Endothelial cell (in vitro differentiated cells): ENCODE measurements at regions not wholly inside any gene's neighbourhood (a gene's known extent, or its start where the extent isn't known, plus 50 kb on each side); places are given as distances from the start of the nearest gene placed in this dataset.

Experiments used
- DNase-seq: peaks from one replicate; pipeline ENCODE4 v3.0.0; 2021; ENCODE audit warnings: low spot score
- H3K27ac Mint-ChIP-seq: one replicate; pipeline ENCODE4 v1.8.0; 2021; ENCODE audit warnings: mixed read lengths, inconsistent platforms; ENCODE audit not compliant: unreplicated experiment
- H3K27me3 Mint-ChIP-seq: one replicate; pipeline ENCODE4 v1.8.0; 2021; ENCODE audit warnings: mild to moderate bottlenecking, moderate library complexity, mixed read lengths, inconsistent platforms; ENCODE audit not compliant: unreplicated experiment
- H3K36me3 Mint-ChIP-seq: one replicate; pipeline ENCODE4 v1.8.0; 2021; ENCODE audit warnings: mild to moderate bottlenecking, low read depth, mixed read lengths, inconsistent platforms; ENCODE audit not compliant: unreplicated experiment
- H3K4me1 Mint-ChIP-seq: one replicate; pipeline ENCODE4 v1.8.0; 2021; ENCODE audit warnings: mild to moderate bottlenecking, mixed read lengths, inconsistent platforms; ENCODE audit not compliant: unreplicated experiment
- H3K4me3 Mint-ChIP-seq: one replicate; pipeline ENCODE4 v1.8.0; 2021; ENCODE audit warnings: mild to moderate bottlenecking, mixed read lengths, inconsistent platforms; ENCODE audit not compliant: unreplicated experiment
- H3K9me3 Mint-ChIP-seq: one replicate; pipeline ENCODE4 v1.8.0; 2021; ENCODE audit warnings: mixed read lengths, inconsistent platforms; ENCODE audit not compliant: unreplicated experiment
- CTCF ChIP-seq: fragments of 200-600 bp; sonication (generic); IDR thresholded peaks from one replicate; pipeline ENCODE4 v1.5.0; 2021; ENCODE audit warnings: antibody characterized with exemption; ENCODE audit not compliant: unreplicated experiment

DNA sequence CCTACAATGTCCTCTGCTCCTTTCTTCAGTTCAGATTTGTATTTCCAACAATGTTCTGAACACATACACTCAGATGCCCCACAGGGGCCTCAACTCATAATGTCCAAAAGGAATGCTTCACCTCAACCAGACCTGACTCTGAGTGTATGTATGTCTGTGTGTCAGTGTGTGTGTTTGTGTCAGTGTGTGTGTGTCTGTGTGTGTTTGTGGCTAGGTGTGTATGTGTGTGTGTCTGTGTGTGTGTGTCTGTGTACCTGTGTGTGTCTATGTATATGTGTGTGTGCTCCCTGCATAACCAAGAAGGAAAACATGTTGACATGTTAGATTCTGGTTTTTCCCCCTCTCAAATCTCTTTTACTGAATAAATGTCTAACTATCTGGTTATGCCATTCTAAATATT lies 87.3 kb upstream of the PCSK1 start:
- Mint-ChIP-seq H3K36me3 (no peaks in the 10 kb centered on the region), H3K4me3 (no peak overlapping the region), H3K27me3 (peaks cover 1% of the 10 kb centered on the region), H3K4me1 (no peaks in the 10 kb centered on the region), H3K9me3 (no peaks in the 10 kb centered on the region), H3K27ac (no peak overlapping the region)
- DNase-seq = no peak
- TF ChIP-seq CTCF = no peak

GRCh38 chr5:96522635-96523355 lies 89.7 kb upstream of the PCSK1 start:
- no peak overlapping the region for H3K27ac Mint-ChIP-seq
- no peak for TF ChIP-seq CTCF
- no peaks in the 10 kb centered on the region for H3K27me3 Mint-ChIP-seq
- no peak for DNase-seq
- H3K4me1 Mint-ChIP-seq = no peaks in the 10 kb centered on the region
- no peak overlapping the region for H3K4me3 Mint-ChIP-seq
- H3K9me3 Mint-ChIP-seq = no peaks in the 10 kb centered on the region
- no peaks in the 10 kb centered on the region for H3K36me3 Mint-ChIP-seq

DNA sequence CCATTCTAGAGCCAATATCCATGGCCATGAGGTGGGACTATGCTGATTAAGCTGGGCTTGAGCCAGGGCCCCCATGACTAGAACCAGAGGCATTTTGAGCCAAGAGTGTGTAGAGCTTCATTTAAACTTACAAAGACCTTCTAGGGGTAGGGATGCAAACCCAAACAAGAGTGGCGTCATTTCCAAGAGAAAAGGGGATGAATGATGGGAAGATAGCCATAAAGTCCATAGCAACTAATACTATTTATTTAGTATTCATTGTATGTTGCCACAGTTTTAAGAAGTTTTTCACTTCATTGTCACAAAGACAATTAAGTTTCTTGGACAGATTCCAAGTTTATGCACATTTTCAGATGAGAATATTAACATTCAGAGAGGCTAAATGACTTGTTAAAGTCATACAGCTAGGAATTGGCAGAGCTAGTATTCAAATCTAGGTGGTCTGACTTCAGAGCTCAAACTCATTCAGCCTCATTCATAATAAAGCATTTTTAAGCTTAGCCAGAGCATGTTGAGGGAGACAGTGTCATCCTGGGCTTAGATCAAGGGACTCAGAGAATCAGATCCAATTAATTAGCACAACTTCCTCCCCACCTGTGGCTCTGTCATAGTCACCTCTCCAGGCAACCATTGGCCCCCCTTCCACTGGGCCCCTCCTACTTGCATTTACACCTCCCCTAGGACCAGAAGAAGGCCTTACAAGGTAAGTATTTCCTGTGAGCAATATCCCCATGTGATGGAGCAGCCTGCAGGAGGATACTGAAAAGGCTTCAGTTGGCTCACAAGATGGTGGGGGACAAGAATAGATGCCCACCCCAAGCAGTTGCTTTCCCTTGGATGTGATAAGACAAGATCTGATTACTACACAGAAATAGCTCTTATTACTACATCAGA lies 95.0 kb upstream of the PCSK1 start:
- Mint-ChIP-seq H3K27ac (no peak overlapping the region), H3K27me3 (no peaks in the 10 kb centered on the region)
- no peak for DNase-seq

DNA sequence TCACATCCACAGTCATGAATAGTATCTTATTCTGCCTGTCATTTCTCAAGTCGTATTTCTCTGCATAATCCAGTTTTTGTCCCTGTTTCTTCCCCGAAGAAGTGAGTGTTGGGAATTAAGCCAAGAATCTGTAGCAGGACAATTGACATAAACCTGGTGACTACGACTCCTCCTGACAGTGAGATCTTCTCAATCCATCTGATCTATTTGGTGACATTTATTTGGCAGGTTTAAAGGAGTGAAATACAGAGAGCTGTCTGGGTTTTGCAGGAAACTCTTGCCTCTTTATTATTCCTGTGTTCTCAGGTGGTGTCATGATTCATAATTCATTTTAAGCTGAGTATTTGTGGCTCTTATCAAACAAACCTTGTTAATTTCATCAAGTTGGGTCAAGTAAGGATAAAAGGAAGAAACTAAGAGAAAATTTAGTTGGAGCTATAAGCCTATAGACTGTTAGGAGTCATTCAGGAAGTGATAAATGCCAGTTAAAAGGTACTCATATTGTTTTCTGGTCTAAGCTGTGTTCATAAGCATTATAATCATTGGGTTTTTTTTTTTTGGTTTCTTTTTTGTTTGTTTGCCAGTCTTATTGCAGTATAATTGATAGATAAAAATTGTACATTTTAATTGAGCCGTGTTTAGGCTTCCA lies 95.9 kb upstream of the PCSK1 start:
- no peak for DNase-seq
- Mint-ChIP-seq H3K36me3 (no peaks in the 10 kb centered on the region), H3K9me3 (no peaks in the 10 kb centered on the region), H3K27me3 (no peaks in the 10 kb centered on the region), H3K4me3 (no peak overlapping the region), H3K27ac (no peak overlapping the region), H3K4me1 (peaks cover 5% of the 10 kb centered on the region)
- TF ChIP-seq CTCF = no peak

More for the DNA sequence above, 95.0 kb upstream of the PCSK1 start:
- no peak for TF ChIP-seq CTCF
- H3K36me3 Mint-ChIP-seq = no peaks in the 10 kb centered on the region
- no peak overlapping the region for H3K4me3 Mint-ChIP-seq
- H3K4me1 Mint-ChIP-seq = peaks cover 5% of the 10 kb centered on the region
- no peaks in the 10 kb centered on the region for H3K9me3 Mint-ChIP-seq
